GM12878 (cell line): ENCODE measurements at regions not wholly inside any gene's neighbourhood (a gene's known extent, or its start where the extent isn't known, plus 50 kb on each side); places are given as distances from the start of the nearest gene placed in this dataset.
A peak's percentile ranks its signal among the peaks of the same experiment; 100 is the strongest.

Source experiments
- EP300 ChIP-seq, 2 experiments: fragments of 150-350 bp in 1 of 2; IDR thresholded peaks; 2 replicates each; pipeline ENCODE4 v1.6.1; 2011 to 2012; ENCODE audit warnings: low read depth in 2 of 2, low read length in 2 of 2, borderline replicate concordance in 1 of 2, improper control_type of control experiment in 1 of 2, inconsistent platforms in 1 of 2; ENCODE audit not compliant: control insufficient read depth in 1 of 2
- ETV6 ChIP-seq, 2 experiments: fragments of 450-650 bp in 1 of 2; IDR thresholded peaks in 1 of 2; conservative IDR thresholded peaks in 1 of 2; 2 replicates each; pipeline ENCODE4 v1.6.1; 2014; ENCODE audit warnings: antibody characterized with exemption in 1 of 2, borderline replicate concordance in 1 of 2, low read depth in 1 of 2, mild to moderate bottlenecking in 1 of 2, moderate library complexity in 1 of 2
- EZH2 ChIP-seq: IDR thresholded peaks from 2 replicates; pipeline ENCODE4 v1.6.1; 2012; ENCODE audit warnings: low read depth, mild to moderate bottlenecking, control low read depth, inconsistent platforms, low read length, borderline replicate concordance; ENCODE audit not compliant: control insufficient read depth
- GATAD2B ChIP-seq: fragments of 450-650 bp; conservative IDR thresholded peaks from 2 replicates; pipeline ENCODE4 v1.6.1; 2017; ENCODE audit warnings: low read depth, mild to moderate bottlenecking, moderate library complexity
- KAT2A ChIP-seq: conservative IDR thresholded peaks from 2 replicates; pipeline ENCODE4 v1.6.1; 2011; ENCODE audit warnings: low read depth, low read length; ENCODE audit not compliant: control insufficient read depth
- MTA2 ChIP-seq: fragments of 450-650 bp; IDR thresholded peaks from 2 replicates; pipeline ENCODE4 v1.6.1; 2016; ENCODE audit warnings: low read depth, mild to moderate bottlenecking, moderate library complexity
- NBN ChIP-seq: fragments of 450-650 bp; IDR thresholded peaks from 2 replicates; pipeline ENCODE4 v1.6.1; 2016
- NFXL1 ChIP-seq: fragments of 450-650 bp; IDR thresholded peaks from 2 replicates; pipeline ENCODE4 v1.6.1; 2017; ENCODE audit warnings: antibody characterized with exemption, mild to moderate bottlenecking, borderline replicate concordance
- RCOR1 ChIP-seq: conservative IDR thresholded peaks from 2 replicates; pipeline ENCODE4 v1.6.1; 2012; ENCODE audit warnings: low read depth, low read length, improper control_type of control experiment
- SIN3A ChIP-seq: IDR thresholded peaks from 2 replicates; pipeline ENCODE4 v1.6.1; 2012; ENCODE audit warnings: low read depth, low read length, improper control_type of control experiment
- SP1 ChIP-seq: IDR thresholded peaks from one replicate; pipeline ENCODE4 v1.6.1; 2011; ENCODE audit warnings: low read depth, low read length
- SPI1 ChIP-seq: IDR thresholded peaks from 2 replicates; pipeline ENCODE4 v1.6.1; 2011; ENCODE audit warnings: low read depth, mild to moderate bottlenecking, low read length, moderate library complexity, borderline replicate concordance; ENCODE audit not compliant: insufficient read depth
- SRF ChIP-seq, 2 experiments: IDR thresholded peaks; 2 replicates each; pipeline ENCODE4 v1.6.1; 2011; ENCODE audit warnings: low read depth in 2 of 2, low read length in 2 of 2, mild to moderate bottlenecking in 1 of 2, moderate library complexity in 1 of 2
- SUPT20H ChIP-seq: IDR thresholded peaks from 2 replicates; pipeline ENCODE4 v1.6.1; 2011; ENCODE audit warnings: low read depth, mild to moderate bottlenecking, low read length, moderate library complexity, borderline replicate concordance; ENCODE audit not compliant: control insufficient read depth
- TBL1XR1 ChIP-seq: IDR thresholded peaks from 2 replicates; pipeline ENCODE4 v1.6.1; 2012; ENCODE audit warnings: low read depth, low read length, improper control_type of control experiment
- ZBED1 ChIP-seq: IDR thresholded peaks from 2 replicates; pipeline ENCODE4 v1.6.1; 2016; ENCODE audit warnings: borderline replicate concordance
- ZNF217 ChIP-seq: fragments of 450-650 bp; IDR thresholded peaks from 2 replicates; pipeline ENCODE4 v1.6.1; 2017; ENCODE audit warnings: antibody characterized with exemption, mild to moderate bottlenecking
- TF ChIP-seq, protein P1 (sequence below): IDR thresholded peaks from 2 replicates; pipeline ENCODE4 v1.6.1; 2011; ENCODE audit warnings: low read depth, low read length, improper control_type of control experiment, borderline replicate concordance
- TF ChIP-seq, protein P2 (sequence below): fragments of 450-650 bp; IDR thresholded peaks from 2 replicates; pipeline ENCODE4 v1.6.1; 2017; ENCODE audit warnings: mild to moderate bottlenecking
- TF ChIP-seq, protein P3 (sequence below): IDR thresholded peaks from 2 replicates; pipeline ENCODE4 v1.6.1; 2011; ENCODE audit warnings: borderline replicate concordance, low read depth, mild to moderate bottlenecking, moderate library complexity, low read length; ENCODE audit not compliant: insufficient read depth, poor library complexity, severe bottlenecking
- TF ChIP-seq, protein P4 (sequence below): fragments of 450-650 bp; IDR thresholded peaks from 2 replicates; pipeline ENCODE4 v1.6.1; 2016; ENCODE audit warnings: mild to moderate bottlenecking, moderate library complexity, borderline replicate concordance

DNA sequence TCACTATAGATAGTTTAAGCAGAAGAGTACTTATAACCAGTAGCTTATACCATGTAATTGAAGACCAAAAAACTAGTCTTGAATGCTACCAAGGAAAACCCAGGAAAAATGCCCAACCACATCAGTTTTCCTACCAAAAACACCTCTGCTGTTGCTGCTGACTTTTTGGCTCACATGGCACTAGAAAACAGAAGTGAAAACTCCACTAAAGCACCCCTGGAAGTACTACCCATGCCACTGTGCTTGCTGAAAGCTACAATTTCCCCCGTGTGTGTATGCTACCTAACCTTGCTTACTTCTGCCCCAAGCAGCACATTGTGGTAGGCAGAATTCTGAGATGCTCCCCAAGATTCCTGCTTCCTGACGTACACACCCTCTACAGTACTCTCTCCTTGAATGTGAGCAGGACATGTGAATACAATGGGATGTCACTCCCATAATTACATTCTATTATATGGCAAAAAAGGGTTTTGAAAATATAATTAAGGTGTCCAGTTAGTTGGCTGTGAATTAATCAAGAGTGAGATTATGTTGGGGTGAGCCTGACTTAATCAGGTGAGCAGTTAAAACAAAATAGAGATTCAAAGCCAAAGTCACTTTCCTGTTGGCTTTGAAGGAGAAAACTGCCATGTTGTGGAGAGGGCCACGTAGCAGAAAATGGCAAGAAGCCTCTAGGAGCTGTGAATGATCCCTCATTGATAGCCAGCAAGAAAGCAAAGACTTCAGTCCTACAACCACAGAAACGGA, 209.8 kb upstream of the MARCKS start (continued):
- TF ChIP-seq SIN3A (no peak), NFXL1 (no peak), ZNF217 (no peak), SRF (IDR thresholded peaks at IDR 0.05; ENCODE audit: low read depth in 2 of 2, low read length in 2 of 2) (no peak), ETV6 (conservative IDR thresholded peaks at IDR 0.05 in 1 of 2, IDR thresholded peaks at IDR 0.05 in 1 of 2; ENCODE audit: borderline replicate concordance in 1 of 2, low read depth in 1 of 2) (peak in 1 of 2 experiments; percentile 43; a peak in 1 of 4 replicates), KAT2A (no peak), EP300 (IDR thresholded peaks at IDR 0.05; ENCODE audit: borderline replicate concordance in 1 of 2, control insufficient read depth in 1 of 2, low read depth in 2 of 2, low read length in 2 of 2) (no peak), EZH2 (no peak), SP1 (no peak), SUPT20H (no peak), NBN (peak; percentile 41; the same call in 1 of the 2 replicates), MTA2 (peak; percentile 43), GATAD2B (peak; percentile 74), RCOR1 (no peak), TBL1XR1 (no peak), SPI1 (peak; percentile 82), ZBED1 (0 out of 2 replicates have a peak, but pooled peaks have one; percentile 74)
- TF ChIP-seq, protein P1, sequence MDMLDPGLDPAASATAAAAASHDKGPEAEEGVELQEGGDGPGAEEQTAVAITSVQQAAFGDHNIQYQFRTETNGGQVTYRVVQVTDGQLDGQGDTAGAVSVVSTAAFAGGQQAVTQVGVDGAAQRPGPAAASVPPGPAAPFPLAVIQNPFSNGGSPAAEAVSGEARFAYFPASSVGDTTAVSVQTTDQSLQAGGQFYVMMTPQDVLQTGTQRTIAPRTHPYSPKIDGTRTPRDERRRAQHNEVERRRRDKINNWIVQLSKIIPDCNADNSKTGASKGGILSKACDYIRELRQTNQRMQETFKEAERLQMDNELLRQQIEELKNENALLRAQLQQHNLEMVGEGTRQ: no peak
- TF ChIP-seq, protein P2, sequence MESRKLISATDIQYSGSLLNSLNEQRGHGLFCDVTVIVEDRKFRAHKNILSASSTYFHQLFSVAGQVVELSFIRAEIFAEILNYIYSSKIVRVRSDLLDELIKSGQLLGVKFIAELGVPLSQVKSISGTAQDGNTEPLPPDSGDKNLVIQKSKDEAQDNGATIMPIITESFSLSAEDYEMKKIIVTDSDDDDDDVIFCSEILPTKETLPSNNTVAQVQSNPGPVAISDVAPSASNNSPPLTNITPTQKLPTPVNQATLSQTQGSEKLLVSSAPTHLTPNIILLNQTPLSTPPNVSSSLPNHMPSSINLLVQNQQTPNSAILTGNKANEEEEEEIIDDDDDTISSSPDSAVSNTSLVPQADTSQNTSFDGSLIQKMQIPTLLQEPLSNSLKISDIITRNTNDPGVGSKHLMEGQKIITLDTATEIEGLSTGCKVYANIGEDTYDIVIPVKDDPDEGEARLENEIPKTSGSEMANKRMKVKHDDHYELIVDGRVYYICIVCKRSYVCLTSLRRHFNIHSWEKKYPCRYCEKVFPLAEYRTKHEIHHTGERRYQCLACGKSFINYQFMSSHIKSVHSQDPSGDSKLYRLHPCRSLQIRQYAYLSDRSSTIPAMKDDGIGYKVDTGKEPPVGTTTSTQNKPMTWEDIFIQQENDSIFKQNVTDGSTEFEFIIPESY: no peak
- TF ChIP-seq, protein P3, sequence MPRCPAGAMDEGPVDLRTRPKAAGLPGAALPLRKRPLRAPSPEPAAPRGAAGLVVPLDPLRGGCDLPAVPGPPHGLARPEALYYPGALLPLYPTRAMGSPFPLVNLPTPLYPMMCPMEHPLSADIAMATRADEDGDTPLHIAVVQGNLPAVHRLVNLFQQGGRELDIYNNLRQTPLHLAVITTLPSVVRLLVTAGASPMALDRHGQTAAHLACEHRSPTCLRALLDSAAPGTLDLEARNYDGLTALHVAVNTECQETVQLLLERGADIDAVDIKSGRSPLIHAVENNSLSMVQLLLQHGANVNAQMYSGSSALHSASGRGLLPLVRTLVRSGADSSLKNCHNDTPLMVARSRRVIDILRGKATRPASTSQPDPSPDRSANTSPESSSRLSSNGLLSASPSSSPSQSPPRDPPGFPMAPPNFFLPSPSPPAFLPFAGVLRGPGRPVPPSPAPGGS: no peak
- TF ChIP-seq, protein P4, sequence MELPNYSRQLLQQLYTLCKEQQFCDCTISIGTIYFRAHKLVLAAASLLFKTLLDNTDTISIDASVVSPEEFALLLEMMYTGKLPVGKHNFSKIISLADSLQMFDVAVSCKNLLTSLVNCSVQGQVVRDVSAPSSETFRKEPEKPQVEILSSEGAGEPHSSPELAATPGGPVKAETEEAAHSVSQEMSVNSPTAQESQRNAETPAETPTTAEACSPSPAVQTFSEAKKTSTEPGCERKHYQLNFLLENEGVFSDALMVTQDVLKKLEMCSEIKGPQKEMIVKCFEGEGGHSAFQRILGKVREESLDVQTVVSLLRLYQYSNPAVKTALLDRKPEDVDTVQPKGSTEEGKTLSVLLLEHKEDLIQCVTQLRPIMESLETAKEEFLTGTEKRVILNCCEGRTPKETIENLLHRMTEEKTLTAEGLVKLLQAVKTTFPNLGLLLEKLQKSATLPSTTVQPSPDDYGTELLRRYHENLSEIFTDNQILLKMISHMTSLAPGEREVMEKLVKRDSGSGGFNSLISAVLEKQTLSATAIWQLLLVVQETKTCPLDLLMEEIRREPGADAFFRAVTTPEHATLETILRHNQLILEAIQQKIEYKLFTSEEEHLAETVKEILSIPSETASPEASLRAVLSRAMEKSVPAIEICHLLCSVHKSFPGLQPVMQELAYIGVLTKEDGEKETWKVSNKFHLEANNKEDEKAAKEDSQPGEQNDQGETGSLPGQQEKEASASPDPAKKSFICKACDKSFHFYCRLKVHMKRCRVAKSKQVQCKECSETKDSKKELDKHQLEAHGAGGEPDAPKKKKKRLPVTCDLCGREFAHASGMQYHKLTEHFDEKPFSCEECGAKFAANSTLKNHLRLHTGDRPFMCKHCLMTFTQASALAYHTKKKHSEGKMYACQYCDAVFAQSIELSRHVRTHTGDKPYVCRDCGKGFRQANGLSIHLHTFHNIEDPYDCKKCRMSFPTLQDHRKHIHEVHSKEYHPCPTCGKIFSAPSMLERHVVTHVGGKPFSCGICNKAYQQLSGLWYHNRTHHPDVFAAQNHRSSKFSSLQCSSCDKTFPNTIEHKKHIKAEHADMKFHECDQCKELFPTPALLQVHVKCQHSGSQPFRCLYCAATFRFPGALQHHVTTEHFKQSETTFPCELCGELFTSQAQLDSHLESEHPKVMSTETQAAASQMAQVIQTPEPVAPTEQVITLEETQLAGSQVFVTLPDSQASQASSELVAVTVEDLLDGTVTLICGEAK: no peak
